AG10803 (cell line): ENCODE measurements at regions not wholly inside any gene's neighbourhood (a gene's known extent, or its start where the extent isn't known, plus 50 kb on each side); places are given as distances from the start of the nearest gene placed in this dataset.

Source experiments
- DNase-seq: peaks from one replicate; pipeline ENCODE4 v3.0.0; 2010; ENCODE audit warnings: low read depth
- H3K4me3 ChIP-seq: 2 replicates; pipeline ENCODE4 v1.5.1; 2011; ENCODE audit warnings: mild to moderate bottlenecking, low read length, control low read depth
- CTCF ChIP-seq: conservative IDR thresholded peaks from 2 replicates; pipeline ENCODE4 v1.5.1; 2011; ENCODE audit warnings: mild to moderate bottlenecking, low read length, control low read depth, inconsistent platforms

- H3K4me3 ChIP-seq = no peak overlapping the region
- no peak for TF ChIP-seq CTCF
- no peak for DNase-seq
Measured at GRCh38 chr12:47412601-47413236, 293.1 kb downstream of the RPAP3 start.

DNA sequence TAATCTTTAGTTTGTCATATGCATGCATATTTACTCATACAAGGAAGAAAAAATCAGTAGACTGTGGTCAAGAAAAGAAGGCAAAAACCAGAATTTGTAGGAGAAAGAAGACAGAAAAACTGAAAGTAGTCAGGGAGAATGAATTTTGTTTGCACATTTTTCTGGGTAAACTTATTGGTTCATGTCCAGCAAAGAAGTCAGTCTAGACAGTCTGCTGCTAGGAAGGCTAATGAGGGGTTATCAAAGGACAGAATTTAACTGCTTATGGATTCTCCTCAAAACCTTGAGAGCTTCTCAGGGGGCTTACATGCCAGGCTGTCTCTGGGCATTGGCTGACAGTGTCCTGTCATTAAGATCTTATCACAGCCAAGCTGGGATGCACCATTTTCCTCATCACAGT, 293.9 kb downstream of the RPAP3 start:
- H3K4me3 ChIP-seq = no peak overlapping the region
- peak; percentile 56 for DNase-seq
- no peak for TF ChIP-seq CTCF

DNA sequence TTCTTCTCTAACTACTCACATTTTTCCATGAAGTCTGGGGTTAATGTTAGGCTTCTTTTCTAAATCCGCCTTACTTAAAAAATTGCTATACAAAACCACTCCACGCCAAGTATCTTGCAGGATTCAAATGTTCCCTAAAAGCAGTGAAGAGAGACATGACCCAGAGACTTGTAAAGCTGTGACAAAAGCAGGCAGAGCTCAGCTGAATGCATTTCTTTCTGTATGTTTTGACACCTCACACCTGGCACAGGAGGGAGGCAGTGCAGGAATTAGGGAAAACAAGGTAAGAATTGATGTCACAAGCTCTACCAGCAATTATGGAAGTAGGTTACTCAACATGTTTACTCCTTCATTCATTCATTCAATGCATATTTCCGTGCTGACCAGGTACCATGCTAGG, 295.0 kb downstream of the RPAP3 start:
- TF ChIP-seq CTCF = no peak
- H3K4me3 ChIP-seq = no peak overlapping the region
- no peak for DNase-seq

- no peak overlapping the region for H3K4me3 ChIP-seq
- no peak for DNase-seq
- no peak for TF ChIP-seq CTCF
Measured at GRCh38 chr12:47410383-47410782, 295.4 kb downstream of the RPAP3 start.

GRCh38 chr12:47409310-47409987, 296.4 kb downstream of the RPAP3 start:
- DNase-seq = no peak
- no peak overlapping the region for H3K4me3 ChIP-seq
- TF ChIP-seq CTCF = no peak

DNA sequence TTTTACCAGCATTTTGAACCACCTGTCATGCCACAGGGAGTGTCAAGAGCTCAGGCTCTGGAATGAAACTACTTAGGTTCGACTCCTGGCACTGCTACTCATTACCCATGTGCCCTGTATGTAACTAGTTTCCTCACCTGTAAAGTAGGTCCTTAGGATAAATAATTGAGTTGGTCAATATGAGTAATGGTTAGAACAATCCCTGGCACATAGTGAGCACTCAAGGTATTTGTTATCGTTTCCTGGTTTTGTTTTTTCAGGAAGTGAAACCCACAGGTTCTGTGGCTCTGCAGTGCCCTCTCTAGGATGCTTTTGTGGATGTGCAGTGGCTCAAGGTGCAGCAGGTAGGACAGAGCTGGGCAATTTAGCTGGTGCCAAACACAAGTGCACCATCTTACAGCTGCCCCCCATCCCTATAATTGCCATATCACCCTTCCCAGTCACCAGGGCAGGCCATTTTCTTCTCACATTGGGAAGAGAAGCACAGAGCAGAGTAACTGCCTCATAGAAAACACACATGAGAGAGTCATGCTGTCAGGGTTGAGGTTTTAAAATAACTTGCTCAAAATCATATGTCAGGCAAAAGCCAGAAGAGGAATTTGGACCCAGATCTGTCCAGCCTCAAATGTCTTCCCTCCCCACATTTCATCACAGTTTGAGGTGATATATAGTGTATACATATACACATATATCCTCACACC, 297.5 kb downstream of the RPAP3 start:
- TF ChIP-seq CTCF = no peak
- no peak for DNase-seq
- no peak overlapping the region for H3K4me3 ChIP-seq
